HG03457 (cell line): ENCODE measurements at regions not wholly inside any gene's neighbourhood (a gene's known extent, or its start where the extent isn't known, plus 50 kb on each side); places are given as distances from the start of the nearest gene placed in this dataset.

ENCODE experiments used
- ATAC-seq: cut with Tn5 transposase; IDR thresholded peaks from one replicate; pipeline ENCODE4 v1.9.1; 2021; ENCODE audit warnings: moderate number of reproducible peaks; ENCODE audit not compliant: unreplicated experiment

GRCh38 chr4:30837131-30837539 is 117.0 kb downstream of the PCDH7 start:
- no peak for ATAC-seq

- ATAC-seq: no peak
Observed at GRCh38 chr4:30837861-30838260, 117.7 kb downstream of the PCDH7 start.

GRCh38 chr4:30838331-30838730 is 118.2 kb downstream of the PCDH7 start:
- ATAC-seq: no peak

GRCh38 chr4:30839583-30840520 is 119.7 kb downstream of the PCDH7 start:
- ATAC-seq: no peak

- ATAC-seq: no peak
Observed at GRCh38 chr4:30840571-30840970, 120.4 kb downstream of the PCDH7 start.

GRCh38 chr4:30842142-30842541 is 122.0 kb downstream of the PCDH7 start:
- no peak for ATAC-seq

- no peak for ATAC-seq
Observed at GRCh38 chr4:30842689-30843088, 122.5 kb downstream of the PCDH7 start.

- ATAC-seq: no peak
Observed at GRCh38 chr4:30844861-30845582, 124.9 kb downstream of the PCDH7 start.

- no peak for ATAC-seq
Observed at GRCh38 chr4:30847167-30847566, 127.0 kb downstream of the PCDH7 start.

GRCh38 chr4:30847958-30848357 is 127.8 kb downstream of the PCDH7 start:
- no peak for ATAC-seq

- ATAC-seq: no peak
Observed at GRCh38 chr4:30854531-30854930, 134.4 kb downstream of the PCDH7 start.

- no peak for ATAC-seq
Observed at GRCh38 chr4:30855232-30855631, 135.1 kb downstream of the PCDH7 start.

- no peak for ATAC-seq
Observed at GRCh38 chr4:30856795-30857564, 136.8 kb downstream of the PCDH7 start.

GRCh38 chr4:30860978-30861377 is 140.8 kb downstream of the PCDH7 start:
- no peak for ATAC-seq

GRCh38 chr4:30862196-30862595 is 142.0 kb downstream of the PCDH7 start:
- ATAC-seq: no peak

GRCh38 chr4:30863021-30863420 is 142.9 kb downstream of the PCDH7 start:
- no peak for ATAC-seq

GRCh38 chr4:30865691-30866090 is 145.5 kb downstream of the PCDH7 start:
- ATAC-seq: no peak

GRCh38 chr4:30866346-30866745 is 146.2 kb downstream of the PCDH7 start:
- ATAC-seq: no peak

GRCh38 chr4:30866907-30867306 is 146.7 kb downstream of the PCDH7 start:
- no peak for ATAC-seq

GRCh38 chr4:30867427-30867826 is 147.3 kb downstream of the PCDH7 start:
- no peak for ATAC-seq
